ENCODE measurements at regions not wholly inside any gene's neighbourhood (a gene's known extent, or its start where the extent isn't known, plus 50 kb on each side); places are given as distances from the start of the nearest gene placed in this dataset.

DNA sequence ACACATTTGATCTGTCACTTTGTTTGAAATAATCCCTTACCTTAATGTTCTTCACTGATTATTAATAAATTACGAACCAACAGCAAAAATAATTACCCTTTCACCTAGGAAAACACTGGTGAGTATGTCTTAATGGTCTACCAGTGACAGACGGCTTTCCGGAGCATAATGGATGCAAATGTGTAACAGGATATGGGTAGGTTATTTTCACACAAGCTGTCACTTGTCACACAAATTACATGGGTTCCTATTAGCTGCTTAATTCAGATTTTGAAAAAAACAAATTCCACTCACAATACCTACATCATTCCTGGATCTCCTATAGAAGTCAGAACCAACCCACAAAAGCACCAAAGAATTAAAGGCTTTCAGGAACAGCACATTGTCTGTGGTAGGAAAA, 127.9 kb downstream of the WT1 start:
- TF ChIP-seq, protein P1, sequence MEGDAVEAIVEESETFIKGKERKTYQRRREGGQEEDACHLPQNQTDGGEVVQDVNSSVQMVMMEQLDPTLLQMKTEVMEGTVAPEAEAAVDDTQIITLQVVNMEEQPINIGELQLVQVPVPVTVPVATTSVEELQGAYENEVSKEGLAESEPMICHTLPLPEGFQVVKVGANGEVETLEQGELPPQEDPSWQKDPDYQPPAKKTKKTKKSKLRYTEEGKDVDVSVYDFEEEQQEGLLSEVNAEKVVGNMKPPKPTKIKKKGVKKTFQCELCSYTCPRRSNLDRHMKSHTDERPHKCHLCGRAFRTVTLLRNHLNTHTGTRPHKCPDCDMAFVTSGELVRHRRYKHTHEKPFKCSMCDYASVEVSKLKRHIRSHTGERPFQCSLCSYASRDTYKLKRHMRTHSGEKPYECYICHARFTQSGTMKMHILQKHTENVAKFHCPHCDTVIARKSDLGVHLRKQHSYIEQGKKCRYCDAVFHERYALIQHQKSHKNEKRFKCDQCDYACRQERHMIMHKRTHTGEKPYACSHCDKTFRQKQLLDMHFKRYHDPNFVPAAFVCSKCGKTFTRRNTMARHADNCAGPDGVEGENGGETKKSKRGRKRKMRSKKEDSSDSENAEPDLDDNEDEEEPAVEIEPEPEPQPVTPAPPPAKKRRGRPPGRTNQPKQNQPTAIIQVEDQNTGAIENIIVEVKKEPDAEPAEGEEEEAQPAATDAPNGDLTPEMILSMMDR (conservative IDR thresholded peaks at IDR 0.05), result no peak
- TF ChIP-seq ZFX (IDR thresholded peaks at IDR 0.05), result no peak

Data from C4-2B (cell line).